SU-DHL-6 (cell line): ENCODE measurements at regions not wholly inside any gene's neighbourhood (a gene's known extent, or its start where the extent isn't known, plus 50 kb on each side); places are given as distances from the start of the nearest gene placed in this dataset.

Source experiments
- H2AFZ ChIP-seq: fragments of 200-600 bp; sonication (generic); 2 replicates; pipeline ENCODE4 v1.6.1; 2014; ENCODE audit warnings: low read depth, mild to moderate bottlenecking, moderate library complexity, mixed read lengths, antibody characterized with exemption, low read length; ENCODE audit not compliant: severe bottlenecking
- H3F3A ChIP-seq: fragments of 200-600 bp; shearing (Covaris generic); 2 replicates; pipeline ENCODE4 v1.6.0; 2016; ENCODE audit warnings: antibody characterized with exemption, mild to moderate bottlenecking; ENCODE audit not compliant: insufficient read depth
- H3K27ac ChIP-seq: fragments of 200-600 bp; sonication (generic); 2 replicates; pipeline ENCODE4 v1.5.1; 2016; ENCODE audit warnings: low read depth, mild to moderate bottlenecking, low read length, moderate library complexity, mixed read lengths
- H3K27me3 ChIP-seq: fragments of 200-600 bp; sonication (generic), shearing (Covaris generic); 2 replicates; pipeline ENCODE4 v1.6.0; 2014; ENCODE audit warnings: mild to moderate bottlenecking, low read length
- H3K36me3 ChIP-seq: fragments of 200-600 bp; sonication (generic); 2 replicates; pipeline ENCODE4 v1.6.1; 2014; ENCODE audit warnings: mild to moderate bottlenecking, low read length, mixed read lengths
- H3K4me2 ChIP-seq: fragments of 300-600, 200-600 bp; shearing (Covaris generic), sonication (generic); 2 replicates; pipeline ENCODE4 v1.6.0; 2014; ENCODE audit warnings: low read length, low read depth, mild to moderate bottlenecking; ENCODE audit not compliant: poor library complexity, severe bottlenecking
- H3K4me3 ChIP-seq: fragments of 200-600 bp; sonication (generic); 2 replicates; pipeline ENCODE4 v1.5.1; 2014; ENCODE audit warnings: antibody characterized with exemption, low read length, mild to moderate bottlenecking, mixed read lengths; ENCODE audit not compliant: insufficient read depth, poor library complexity, severe bottlenecking
- H3K79me2 ChIP-seq: fragments of 200-600 bp; sonication (generic); 2 replicates; pipeline ENCODE4 v1.6.1; 2014; ENCODE audit warnings: mild to moderate bottlenecking, low read length, moderate library complexity; ENCODE audit not compliant: insufficient read depth
- H3K9ac ChIP-seq: fragments of 200-600 bp; sonication (generic); 2 replicates; pipeline ENCODE4 v1.7.0; 2014; ENCODE audit warnings: mild to moderate bottlenecking, low read length
- H3K9me2 ChIP-seq: fragments of 200-600 bp; sonication (generic); replicated peaks from 2 replicates; pipeline ENCODE4 v1.6.1; 2014; ENCODE audit warnings: low read length; ENCODE audit not compliant: insufficient read depth
- H3K9me3 ChIP-seq: fragments of 200-600 bp; sonication (generic); 2 replicates; pipeline ENCODE4 v1.6.1; 2014; ENCODE audit warnings: low read length, mixed read lengths; ENCODE audit not compliant: insufficient read depth
- H4K20me1 ChIP-seq: fragments of 200-600 bp; sonication (generic); 2 replicates; pipeline ENCODE4 v1.6.1; 2014; ENCODE audit warnings: low read depth, mild to moderate bottlenecking, antibody characterized with exemption, low read length, moderate library complexity, mixed read lengths
- CTCF ChIP-seq: fragments of 200-600 bp; sonication (generic); IDR thresholded peaks from one replicate; pipeline ENCODE4 v1.5.1; 2017; ENCODE audit warnings: antibody characterized with exemption, mild to moderate bottlenecking, low read length, moderate library complexity; ENCODE audit not compliant: insufficient read depth, poor library complexity, severe bottlenecking
- EZH2phosphoT487 ChIP-seq: fragments of 200-600 bp; sonication (generic), shearing (Covaris generic); conservative IDR thresholded peaks from 2 replicates; pipeline ENCODE4 v1.6.1; 2018; ENCODE audit warnings: mild to moderate bottlenecking, antibody characterized with exemption, low read length, moderate library complexity, mixed read lengths

- Histone ChIP-seq H3K9me3 (no peaks in the 10 kb centered on the region), H3K27ac (no peak overlapping the region), H3K4me3 (no peak overlapping the region), H3K27me3 (no peaks in the 10 kb centered on the region), H3K36me3 (no peaks in the 10 kb centered on the region), H3K79me2 (no peaks in the 10 kb centered on the region), H3K4me2 (no peak overlapping the region), H3K9ac (no peak overlapping the region), H3F3A (no peaks in the 10 kb centered on the region), H4K20me1 (no peaks in the 10 kb centered on the region), H3K9me2 (no peaks in the 10 kb centered on the region), H2AFZ (no peak overlapping the region)
- no peak for TF ChIP-seq CTCF
- TF ChIP-seq EZH2phosphoT487 = no peak
These were observed 232.5 kb upstream of the NCAM1 start for GRCh38 chr11:112728716-112729115.

- Histone ChIP-seq H3K36me3 (no peaks in the 10 kb centered on the region), H3K9ac (no peak overlapping the region), H3K4me2 (no peak overlapping the region), H3K27me3 (no peaks in the 10 kb centered on the region), H4K20me1 (no peaks in the 10 kb centered on the region), H2AFZ (no peak overlapping the region), H3K79me2 (no peaks in the 10 kb centered on the region), H3K4me3 (no peak overlapping the region), H3F3A (no peaks in the 10 kb centered on the region), H3K9me2 (no peaks in the 10 kb centered on the region), H3K9me3 (no peaks in the 10 kb centered on the region), H3K27ac (no peak overlapping the region)
- no peak for TF ChIP-seq CTCF
- no peak for TF ChIP-seq EZH2phosphoT487
These were observed 230.6 kb upstream of the NCAM1 start for GRCh38 chr11:112730591-112730990.

- Histone ChIP-seq H3K36me3 (no peaks in the 10 kb centered on the region), H2AFZ (no peak overlapping the region), H3K9ac (no peak overlapping the region), H3K4me3 (no peak overlapping the region), H3K9me3 (no peaks in the 10 kb centered on the region), H3K9me2 (no peaks in the 10 kb centered on the region), H3K27me3 (no peaks in the 10 kb centered on the region), H3K4me2 (no peak overlapping the region), H4K20me1 (no peaks in the 10 kb centered on the region), H3F3A (no peaks in the 10 kb centered on the region), H3K79me2 (no peaks in the 10 kb centered on the region), H3K27ac (no peak overlapping the region)
- no peak for TF ChIP-seq CTCF
- no peak for TF ChIP-seq EZH2phosphoT487
These were observed 229.7 kb upstream of the NCAM1 start for GRCh38 chr11:112731538-112731937.

GRCh38 chr11:112732031-112732430, 229.2 kb upstream of the NCAM1 start:
- no peak for TF ChIP-seq EZH2phosphoT487
- TF ChIP-seq CTCF = no peak
- no peak overlapping the region for H2AFZ ChIP-seq
- no peak overlapping the region for H3K27ac ChIP-seq
- H3K9me2 ChIP-seq = no peaks in the 10 kb centered on the region
- H3K27me3 ChIP-seq = no peaks in the 10 kb centered on the region
- H3F3A ChIP-seq = no peaks in the 10 kb centered on the region
- no peaks in the 10 kb centered on the region for H4K20me1 ChIP-seq
- H3K4me3 ChIP-seq = no peak overlapping the region
- no peak overlapping the region for H3K4me2 ChIP-seq
- no peaks in the 10 kb centered on the region for H3K79me2 ChIP-seq
- H3K9ac ChIP-seq = no peak overlapping the region
- H3K9me3 ChIP-seq = no peaks in the 10 kb centered on the region
- H3K36me3 ChIP-seq = no peaks in the 10 kb centered on the region
